Naive thymus-derived CD4-positive, alpha-beta T cell (primary cell): ENCODE measurements at regions not wholly inside any gene's neighbourhood (a gene's known extent, or its start where the extent isn't known, plus 50 kb on each side); places are given as distances from the start of the nearest gene placed in this dataset.

ENCODE experiments used
- ATAC-seq: fragments of 150-1000 bp; cut with Tn5 transposase; 2 replicates; pipeline ENCODE4 v1.10.0; 2021; ENCODE audit warnings: mild to moderate bottlenecking, moderate library complexity
- CTCF ChIA-PET: fragments of 350-600 bp; sonication (Branson Sonifier 250); formaldehyde crosslinking; loops from one replicate; lab custom pipeline; 2021; ENCODE audit warnings: antibody characterized with exemption; lab: Charles Lee
- POLR2A ChIA-PET: fragments of 350-600 bp; sonication (Branson Sonifier 250); formaldehyde crosslinking; loops from one replicate; lab custom pipeline; 2021; ENCODE audit warnings: antibody characterized with exemption, inconsistent platforms; lab: Charles Lee
- DNase-seq, 9 donors: peaks; one replicate each; pipeline versions ENCODE4 v3.0.0 to v3.0.0-alpha.2; 2020 to 2022; ENCODE audit warnings: mixed read lengths in 1 of 9
- H3K27ac ChIP-seq: one replicate; pipeline ENCODE4 v1.7.0; 2013; ENCODE audit warnings: mild to moderate bottlenecking, low read depth, low read length, moderate library complexity
- H3K27me3 ChIP-seq, 2 donors: one replicate each; pipeline ENCODE4 v1.7.0; 2013; ENCODE audit warnings: low read length in 2 of 2, mild to moderate bottlenecking in 2 of 2, moderate library complexity in 2 of 2; ENCODE audit not compliant: control insufficient read depth in 2 of 2, insufficient read depth in 2 of 2
- H3K36me3 ChIP-seq, 3 experiments: 1 replicate in 2 of 3; 2 replicates in 1 of 3; pipeline ENCODE4 v1.7.0; 2013; ENCODE audit warnings: low read length in 3 of 3, mild to moderate bottlenecking in 3 of 3, moderate library complexity in 1 of 3; ENCODE audit not compliant: insufficient read depth in 3 of 3, control insufficient read depth in 2 of 3
- H3K4me1 ChIP-seq, 2 donors: one replicate each; pipeline ENCODE4 v1.7.0; 2013; ENCODE audit warnings: low read length in 2 of 2, mild to moderate bottlenecking in 2 of 2, moderate library complexity in 1 of 2; ENCODE audit not compliant: control insufficient read depth in 2 of 2, insufficient read depth in 2 of 2
- H3K4me3 ChIP-seq: 2 replicates; pipeline ENCODE4 v1.7.0; 2013; ENCODE audit warnings: mild to moderate bottlenecking, low read length
- H3K9me3 ChIP-seq, 3 experiments: 1 replicate in 2 of 3; 2 replicates in 1 of 3; pipeline ENCODE4 v1.7.0; 2013; ENCODE audit warnings: low read length in 3 of 3; ENCODE audit not compliant: control insufficient read depth in 2 of 3
- H3K27ac Mint-ChIP-seq, 9 donors: one replicate each; pipeline ENCODE4 v1.8.0; 2020 to 2022; ENCODE audit warnings: mixed read lengths in 9 of 9, mild to moderate bottlenecking in 8 of 9, moderate library complexity in 5 of 9, inconsistent platforms in 2 of 9
- H3K27me3 Mint-ChIP-seq, 5 donors: one replicate each; pipeline ENCODE4 v1.8.0; 2021 to 2022; ENCODE audit warnings: mixed read lengths in 5 of 5, mild to moderate bottlenecking in 1 of 5
- H3K36me3 Mint-ChIP-seq, 5 donors: one replicate each; pipeline ENCODE4 v1.8.0; 2020 to 2022; ENCODE audit warnings: mixed read lengths in 5 of 5, mild to moderate bottlenecking in 3 of 5, inconsistent platforms in 1 of 5
- H3K4me1 Mint-ChIP-seq, 7 donors: one replicate each; pipeline ENCODE4 v1.8.0; 2020 to 2022; ENCODE audit warnings: mixed read lengths in 7 of 7, mild to moderate bottlenecking in 3 of 7, inconsistent platforms in 1 of 7
- H3K4me3 Mint-ChIP-seq, 10 donors: one replicate each; pipeline ENCODE4 v1.8.0; 2020 to 2022; ENCODE audit warnings: mild to moderate bottlenecking in 10 of 10, mixed read lengths in 10 of 10, moderate library complexity in 6 of 10, inconsistent platforms in 2 of 10
- H3K9me3 Mint-ChIP-seq, 11 donors: one replicate each; pipeline ENCODE4 v1.8.0; 2020 to 2022; ENCODE audit warnings: mixed read lengths in 11 of 11, mild to moderate bottlenecking in 4 of 11, inconsistent platforms in 1 of 11, moderate library complexity in 1 of 11
- intact Hi-C, 2 donors: fragments of 100-400 bp; cut with micrococcal nuclease; formaldehyde crosslinking; loops; one replicate each; pipeline ENCODE4 v1.15.1; 2023

GRCh38 chr1:102742426-102742825 lies 365.9 kb downstream of the COL11A1 start:
- H3K36me3 Mint-ChIP-seq = no peaks in the 10 kb centered on the region
- H3K9me3 Mint-ChIP-seq = peaks cover 0 to 22% (median 9%) of the 10 kb centered on the region in 11 donors
- no peak overlapping the region for H3K4me3 ChIP-seq
- no peaks in the 10 kb centered on the region for H3K27me3 ChIP-seq
- H3K4me1 Mint-ChIP-seq = no peaks in the 10 kb centered on the region
- no peaks in the 10 kb centered on the region for H3K36me3 ChIP-seq
- ATAC-seq (no peak), DNase-seq (no peak)
- POLR2A ChIA-PET = no interaction called here
- CTCF ChIA-PET = no interaction called here
- H3K9me3 ChIP-seq = no peaks in the 10 kb centered on the region
- H3K27me3 Mint-ChIP-seq = no peaks in the 10 kb centered on the region
- H3K4me1 ChIP-seq = no peaks in the 10 kb centered on the region
- no peak overlapping the region for H3K27ac ChIP-seq
- intact Hi-C loops = no loop called here
- H3K27ac Mint-ChIP-seq = no peak overlapping the region
- H3K4me3 Mint-ChIP-seq = no peak overlapping the region

DNA sequence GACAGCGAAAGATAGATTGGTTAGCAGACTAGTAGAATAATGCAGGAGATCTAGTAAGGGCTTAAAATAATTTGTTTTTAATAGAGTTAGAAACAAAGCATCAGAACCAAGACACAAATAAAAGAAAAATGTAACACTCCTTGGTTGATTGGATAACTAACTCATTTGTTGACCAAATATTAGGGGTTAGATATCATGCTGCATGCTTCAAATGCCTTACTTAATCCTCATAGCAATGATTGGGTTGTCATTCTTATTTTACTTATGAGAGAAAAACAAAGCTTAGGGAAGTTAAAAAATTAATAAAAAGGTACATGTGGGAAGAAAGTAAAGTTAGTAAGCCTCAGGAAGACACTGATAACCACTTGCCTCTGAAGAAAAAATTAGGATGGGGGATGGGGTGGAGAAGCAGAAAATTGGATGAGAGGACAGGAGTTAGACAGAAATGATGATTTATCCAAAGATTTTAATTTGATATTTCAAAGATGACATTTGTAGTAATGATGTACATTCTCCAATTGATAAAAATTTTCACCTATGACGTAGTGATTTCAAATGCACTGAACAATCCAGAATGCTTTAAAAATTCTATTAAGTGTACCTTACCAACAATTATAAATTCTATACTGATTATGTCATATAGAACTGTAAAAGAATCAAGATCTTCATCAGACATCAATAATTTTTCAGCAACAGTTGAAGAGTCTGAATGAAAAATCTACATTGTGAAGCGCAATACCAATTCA lies 374.7 kb downstream of the COL11A1 start:
- CTCF ChIA-PET = no interaction called here
- POLR2A ChIA-PET = no interaction called here

GRCh38 chr1:102732927-102733326 lies 375.4 kb downstream of the COL11A1 start:
- POLR2A ChIA-PET = no interaction called here
- Mint-ChIP-seq H3K27ac (no peak overlapping the region), H3K27me3 (no peaks in the 10 kb centered on the region), H3K4me1 (no peaks in the 10 kb centered on the region), H3K9me3 (peaks cover 0 to 7% (median 0%) of the 10 kb centered on the region in 11 donors), H3K4me3 (no peak overlapping the region), H3K36me3 (no peaks in the 10 kb centered on the region)
- Histone ChIP-seq H3K27ac (no peak overlapping the region), H3K4me3 (no peak overlapping the region), H3K4me1 (no peaks in the 10 kb centered on the region), H3K36me3 (no peaks in the 10 kb centered on the region), H3K27me3 (no peaks in the 10 kb centered on the region), H3K9me3 (no peaks in the 10 kb centered on the region)
- DNase-seq (no peak), ATAC-seq (no peak)
- CTCF ChIA-PET = no interaction called here
- intact Hi-C loops = no loop called here

More for the DNA sequence above, 374.7 kb downstream of the COL11A1 start:
- Mint-ChIP-seq H3K9me3 (peaks cover 0 to 11% (median 0%) of the 10 kb centered on the region in 11 donors), H3K27me3 (no peaks in the 10 kb centered on the region), H3K4me3 (no peak overlapping the region), H3K4me1 (no peaks in the 10 kb centered on the region), H3K27ac (no peak overlapping the region), H3K36me3 (no peaks in the 10 kb centered on the region)
- H3K9me3 ChIP-seq = no peaks in the 10 kb centered on the region
- no peak for ATAC-seq
- H3K4me1 ChIP-seq = no peaks in the 10 kb centered on the region
- no peak overlapping the region for H3K27ac ChIP-seq
- H3K27me3 ChIP-seq = no peaks in the 10 kb centered on the region
- intact Hi-C loops = no loop called here
- no peak overlapping the region for H3K4me3 ChIP-seq
- DNase-seq = no peak
- H3K36me3 ChIP-seq = no peaks in the 10 kb centered on the region

DNA sequence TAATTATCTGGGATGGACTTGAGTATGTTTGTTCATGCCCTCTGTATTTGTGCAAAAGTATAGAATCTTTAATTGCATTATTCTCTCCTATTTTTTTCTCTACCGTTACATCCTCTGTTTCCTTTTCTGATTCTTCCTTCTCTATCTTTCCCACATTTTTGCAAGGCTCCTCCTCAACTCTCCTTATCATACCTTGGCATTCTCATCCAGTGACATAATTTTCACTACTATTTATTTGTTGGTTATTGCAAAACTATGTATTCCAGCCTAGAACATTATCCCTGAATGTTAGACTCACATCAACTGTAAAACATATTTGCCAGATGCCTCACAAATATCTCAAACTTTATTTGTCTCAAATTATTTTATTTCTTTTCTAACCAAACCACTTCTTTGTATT lies 381.9 kb downstream of the COL11A1 start:
- Mint-ChIP-seq H3K9me3 (peaks cover 0 to 7% (median 0%) of the 10 kb centered on the region in 11 donors), H3K4me1 (no peaks in the 10 kb centered on the region), H3K36me3 (no peaks in the 10 kb centered on the region), H3K27me3 (no peaks in the 10 kb centered on the region), H3K4me3 (no peak overlapping the region), H3K27ac (no peak overlapping the region)
- ChIA-PET POLR2A (no interaction called here), CTCF (no interaction called here)
- Histone ChIP-seq H3K27me3 (no peaks in the 10 kb centered on the region), H3K4me3 (no peak overlapping the region), H3K36me3 (no peaks in the 10 kb centered on the region), H3K27ac (no peak overlapping the region), H3K9me3 (no peaks in the 10 kb centered on the region), H3K4me1 (no peaks in the 10 kb centered on the region)
- intact Hi-C loops = no loop called here
- ATAC-seq = no peak
- DNase-seq = no peak

DNA sequence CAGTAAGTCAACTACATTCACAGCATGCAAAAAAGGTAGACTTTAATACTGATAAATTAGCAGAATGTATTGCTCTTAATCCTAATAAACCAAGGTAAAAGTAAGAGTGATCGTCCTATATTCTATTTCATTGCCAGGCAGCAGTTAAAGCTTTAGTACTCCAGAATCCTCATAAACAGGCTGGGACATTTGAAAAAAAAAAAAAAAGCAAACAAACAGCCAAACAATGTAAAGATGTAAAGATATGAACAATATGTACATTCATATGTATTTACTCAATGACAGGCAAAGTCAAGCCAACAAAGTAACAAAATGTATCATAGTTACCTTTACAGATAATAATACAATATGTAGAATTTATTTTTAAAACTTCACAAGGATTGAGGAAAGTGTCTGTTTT lies 383.6 kb downstream of the COL11A1 start:
- Histone ChIP-seq H3K27me3 (no peaks in the 10 kb centered on the region), H3K27ac (no peak overlapping the region), H3K36me3 (no peaks in the 10 kb centered on the region), H3K4me1 (no peaks in the 10 kb centered on the region), H3K4me3 (no peak overlapping the region), H3K9me3 (no peaks in the 10 kb centered on the region)
- intact Hi-C loops = no loop called here
- ChIA-PET CTCF (no interaction called here), POLR2A (no interaction called here)
- Mint-ChIP-seq H3K27ac (no peak overlapping the region), H3K27me3 (no peaks in the 10 kb centered on the region), H3K9me3 (peaks cover 0 to 4% (median 0%) of the 10 kb centered on the region in 11 donors), H3K4me3 (no peak overlapping the region), H3K4me1 (no peaks in the 10 kb centered on the region), H3K36me3 (no peaks in the 10 kb centered on the region)
- ATAC-seq = no peak
- no peak for DNase-seq

GRCh38 chr1:102715150-102715549 lies 393.2 kb downstream of the COL11A1 start:
- no peaks in the 10 kb centered on the region for H3K4me1 Mint-ChIP-seq
- ATAC-seq = no peak
- Histone ChIP-seq H3K9me3 (no peaks in the 10 kb centered on the region), H3K4me3 (no peak overlapping the region), H3K27me3 (no peaks in the 10 kb centered on the region), H3K36me3 (no peaks in the 10 kb centered on the region), H3K27ac (no peak overlapping the region), H3K4me1 (no peaks in the 10 kb centered on the region)
- no peak overlapping the region for H3K4me3 Mint-ChIP-seq
- ChIA-PET POLR2A (no interaction called here), CTCF (no interaction called here)
- no peak overlapping the region for H3K27ac Mint-ChIP-seq
- H3K36me3 Mint-ChIP-seq = no peaks in the 10 kb centered on the region
- peaks cover 0 to 6% (median 0%) of the 10 kb centered on the region in 11 donors for H3K9me3 Mint-ChIP-seq
- H3K27me3 Mint-ChIP-seq = no peaks in the 10 kb centered on the region
- no peak for DNase-seq
- intact Hi-C loops = no loop called here

GRCh38 chr1:102699524-102699923 lies 408.8 kb downstream of the COL11A1 start:
- CTCF ChIA-PET = no interaction called here
- no peak overlapping the region for H3K27ac Mint-ChIP-seq
- H3K36me3 ChIP-seq = no peaks in the 10 kb centered on the region
- H3K36me3 Mint-ChIP-seq = no peaks in the 10 kb centered on the region
- ATAC-seq (no peak), DNase-seq (no peak)
- no peaks in the 10 kb centered on the region for H3K4me1 Mint-ChIP-seq
- H3K9me3 ChIP-seq = no peaks in the 10 kb centered on the region
- no peaks in the 10 kb centered on the region for H3K27me3 Mint-ChIP-seq
- H3K27ac ChIP-seq = no peak overlapping the region
- no peaks in the 10 kb centered on the region for H3K27me3 ChIP-seq
- no peaks in the 10 kb centered on the region for H3K4me1 ChIP-seq
- no peak overlapping the region for H3K4me3 Mint-ChIP-seq
- peaks cover 0 to 13% (median 2%) of the 10 kb centered on the region in 11 donors for H3K9me3 Mint-ChIP-seq
- intact Hi-C loops = no loop called here
- POLR2A ChIA-PET = no interaction called here
- H3K4me3 ChIP-seq = no peak overlapping the region
